HG03558 (cell line): ENCODE measurements at regions not wholly inside any gene's neighbourhood (a gene's known extent, or its start where the extent isn't known, plus 50 kb on each side); places are given as distances from the start of the nearest gene placed in this dataset.

ENCODE experiments used
- ATAC-seq: cut with Tn5 transposase; IDR thresholded peaks from one replicate; pipeline ENCODE4 v1.9.1; 2021; ENCODE audit warnings: moderate number of reproducible peaks; ENCODE audit not compliant: unreplicated experiment; ENCODE audit errors: extremely low read depth

DNA sequence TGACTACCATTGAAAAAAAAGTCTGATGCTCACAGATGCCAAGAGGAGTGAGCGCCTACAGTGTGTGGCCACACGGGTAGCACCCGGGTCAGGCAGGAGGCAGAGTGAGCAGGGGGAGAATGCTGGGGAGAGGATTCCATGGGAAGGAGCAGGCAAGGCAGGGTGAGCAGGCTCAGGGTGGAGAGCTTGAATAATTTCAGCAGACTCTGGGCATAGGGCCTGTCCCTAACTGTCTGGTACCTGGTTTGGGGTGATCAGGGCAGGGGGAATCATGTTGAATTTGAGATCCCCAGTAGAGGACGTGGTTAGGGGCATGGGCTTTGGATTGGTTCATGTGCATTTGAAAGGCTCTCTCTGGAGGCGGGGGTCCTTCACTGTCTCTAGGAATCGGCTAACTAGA is 51.2 kb upstream of the TLR3 start:
- no peak for ATAC-seq

DNA sequence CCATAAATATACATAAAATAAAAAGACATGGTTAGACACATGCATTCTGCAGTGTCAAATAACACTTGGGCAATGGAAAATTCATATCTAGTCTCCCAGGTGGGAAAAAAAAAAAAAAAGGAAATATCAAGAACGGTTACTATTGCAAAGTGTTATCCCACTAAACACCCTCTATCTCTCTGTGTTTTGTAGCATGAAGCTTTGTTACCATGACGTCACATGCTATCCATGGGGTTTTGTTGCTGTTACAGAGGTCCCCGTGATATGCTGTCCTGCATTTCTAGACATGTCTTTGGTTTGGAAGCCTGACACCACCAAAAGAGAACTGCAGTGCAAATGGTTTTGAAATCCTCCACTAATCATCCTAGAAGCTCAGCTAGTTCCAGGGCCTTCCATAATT is 50.7 kb upstream of the TLR3 start:
- no peak for ATAC-seq

DNA sequence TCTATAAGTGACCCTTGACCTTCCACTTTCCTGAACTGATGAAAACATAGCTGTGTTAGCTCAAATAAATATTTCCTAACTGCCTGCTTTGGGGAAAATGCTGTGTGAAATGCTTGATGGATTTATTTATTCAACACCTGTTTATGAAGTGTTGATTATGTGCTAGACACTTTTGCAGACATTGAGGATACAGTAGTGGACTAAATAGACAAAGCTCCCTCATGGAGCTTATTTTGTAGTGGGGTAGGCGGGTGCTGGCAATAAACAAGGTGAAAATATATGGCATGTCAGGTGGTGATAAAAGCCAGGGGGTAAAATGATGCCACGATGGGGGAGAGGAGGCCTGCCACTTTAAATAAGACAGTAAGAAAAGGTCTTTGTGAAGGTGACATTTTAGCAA is 50.2 kb upstream of the TLR3 start:
- no peak for ATAC-seq
